ENCODE measurements at regions not wholly inside any gene's neighbourhood (a gene's known extent, or its start where the extent isn't known, plus 50 kb on each side); places are given as distances from the start of the nearest gene placed in this dataset.

- TF ChIP-seq EP300 (IDR thresholded peaks at IDR 0.05) = no peak
- TF ChIP-seq EHMT2 (IDR thresholded peaks at IDR 0.05; ENCODE audit: low read depth) = no peak
- TF ChIP-seq CTCF (IDR thresholded peaks at IDR 0.05) = no peak
- TF ChIP-seq RCOR1 (IDR thresholded peaks at IDR 0.05; ENCODE audit: low read depth, low read length) = no peak
- no peak for TF ChIP-seq POLR2A (IDR thresholded peaks at IDR 0.05; ENCODE audit: low read length)
- TF ChIP-seq JUN (IDR thresholded peaks at IDR 0.05) = no peak
- no peak for TF ChIP-seq HOXB13 (CRISPR knock-in tag; IDR thresholded peaks at IDR 0.05; ENCODE audit: low read depth)
- no peak for TF ChIP-seq CBX8 (IDR thresholded peaks at IDR 0.05)
- TF ChIP-seq RARB (CRISPR knock-in tag; IDR thresholded peaks at IDR 0.05) = no peak
Measured at GRCh38 chr3:137131081-137131480, 173.3 kb downstream of the IL20RB start.

All from A549 (cell line).